Amniotic epithelial cell (primary cell): ENCODE measurements at regions not wholly inside any gene's neighbourhood (a gene's known extent, or its start where the extent isn't known, plus 50 kb on each side); places are given as distances from the start of the nearest gene placed in this dataset.
"Not testable (repeated sequence)": the region's sequence is repeated elsewhere in the genome, so short reads cannot be mapped to it uniquely, and the experiment has no call there.

Source experiments
- DNase-seq: peaks from one replicate; pipeline ENCODE4 v3.0.0-alpha.2; 2010; ENCODE audit warnings: low read depth

- DNase-seq: no peak
Observed at GRCh38 chr4:27121830-27122229, 261.2 kb downstream of the STIM2 start.

DNA sequence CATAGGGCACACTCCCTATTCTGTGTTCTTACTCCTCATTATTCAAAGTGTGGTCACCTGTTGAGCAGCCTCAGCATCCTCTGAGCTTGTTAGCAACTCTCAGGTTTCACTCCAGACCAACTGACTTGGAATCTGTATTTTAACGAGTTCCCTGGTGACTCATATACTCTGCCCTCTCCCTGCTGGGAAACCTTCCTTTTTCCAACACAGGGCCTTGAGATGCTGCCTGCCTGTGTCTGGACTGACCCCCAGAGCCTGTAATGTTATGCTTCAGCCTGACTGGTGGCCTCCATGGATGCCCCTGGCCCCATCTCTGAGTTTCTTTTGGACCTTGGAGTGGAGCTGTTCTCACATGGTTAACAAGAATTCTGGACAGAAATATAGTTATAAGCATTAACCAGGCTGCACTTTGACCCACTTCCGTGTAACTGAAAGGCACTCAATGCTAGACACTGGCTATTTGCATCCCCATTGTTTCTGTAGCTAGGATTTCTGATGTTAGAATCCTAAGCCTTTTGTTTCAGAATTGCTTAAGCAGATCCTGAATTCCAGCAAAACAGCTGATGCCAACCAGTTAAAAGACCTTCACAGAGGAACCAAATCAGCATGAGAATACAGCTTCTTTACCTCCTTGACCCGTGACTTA, 262.6 kb downstream of the STIM2 start:
- no peak for DNase-seq

- no peak for DNase-seq
Observed at GRCh38 chr4:27123769-27124124, 263.1 kb downstream of the STIM2 start.

- DNase-seq: not testable (repeated sequence)
Observed at GRCh38 chr4:27126895-27127294, 266.3 kb downstream of the STIM2 start.

GRCh38 chr4:27128443-27128842, 267.8 kb downstream of the STIM2 start:
- DNase-seq: no peak

DNA sequence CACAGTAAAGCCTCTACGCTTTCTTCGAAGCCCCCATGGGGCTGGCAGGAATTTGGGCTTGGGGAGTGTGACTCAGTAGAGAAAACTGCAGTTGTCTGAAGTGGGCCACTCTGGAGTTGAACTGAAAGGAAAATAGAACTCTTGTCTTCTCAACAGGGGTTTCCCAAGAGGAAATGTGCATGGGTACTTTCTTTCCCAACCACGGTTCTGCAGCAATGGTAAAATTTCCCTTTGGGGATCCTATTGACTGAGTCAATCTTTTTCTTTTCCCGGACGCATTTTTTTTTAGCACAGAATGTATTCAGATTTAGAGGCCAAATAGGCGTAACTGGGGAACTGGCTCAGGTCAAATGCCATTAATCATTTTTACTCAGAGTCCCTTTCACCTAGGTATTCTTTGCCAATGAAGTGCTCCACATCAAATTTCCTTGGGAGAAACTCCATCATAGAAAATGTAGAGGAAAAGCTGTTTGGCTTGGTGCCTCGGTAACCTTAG, 269.3 kb downstream of the STIM2 start:
- DNase-seq: no peak

- no peak for DNase-seq
Observed at GRCh38 chr4:27132497-27132896, 271.9 kb downstream of the STIM2 start.

GRCh38 chr4:27140486-27140885, 279.8 kb downstream of the STIM2 start:
- DNase-seq: no peak

- no peak for DNase-seq
Observed at GRCh38 chr4:27141530-27141929, 280.9 kb downstream of the STIM2 start.

GRCh38 chr4:27142841-27143240, 282.2 kb downstream of the STIM2 start:
- no peak for DNase-seq

DNA sequence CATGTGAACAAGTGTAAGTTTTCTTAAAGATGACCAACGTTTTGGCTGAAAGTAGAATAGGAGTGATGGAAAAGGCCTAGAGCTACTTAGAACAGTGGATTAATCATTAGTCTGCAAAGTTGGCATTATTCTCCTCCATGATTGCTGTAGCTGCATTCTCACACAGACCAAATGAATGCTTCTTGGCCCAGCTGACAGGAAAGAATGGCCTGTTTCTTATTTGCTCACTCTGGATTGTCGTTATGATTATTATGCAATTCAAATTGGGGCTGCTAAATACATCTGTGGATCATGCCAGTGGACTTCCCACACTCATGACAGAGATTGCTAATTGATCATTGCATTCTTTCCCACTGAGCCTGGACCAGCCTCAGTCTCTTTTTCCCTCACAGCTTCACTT, 285.0 kb downstream of the STIM2 start:
- DNase-seq: no peak

GRCh38 chr4:27148211-27148895, 287.7 kb downstream of the STIM2 start:
- no peak for DNase-seq

- no peak for DNase-seq
Observed at GRCh38 chr4:27149541-27150212, 289.0 kb downstream of the STIM2 start.

DNA sequence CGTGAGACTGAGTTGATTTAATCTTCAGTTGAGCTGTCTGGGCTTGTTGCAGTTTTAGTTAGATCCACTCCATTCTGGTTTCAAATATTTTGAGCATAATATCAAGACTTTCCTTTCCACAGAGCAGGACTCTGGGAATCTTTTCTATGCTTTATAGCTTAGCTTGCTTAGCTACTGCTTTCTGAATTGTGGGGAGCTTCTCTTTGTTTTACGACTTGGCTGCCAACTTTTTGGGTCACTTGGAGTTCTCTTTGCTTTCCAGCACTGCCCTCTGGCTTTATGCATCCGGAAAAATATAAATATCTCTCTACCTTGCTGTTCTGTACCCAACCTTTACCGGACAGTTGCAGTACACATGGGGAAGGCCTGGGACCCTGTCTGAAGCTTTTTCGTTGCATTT, 292.1 kb downstream of the STIM2 start:
- DNase-seq: no peak

DNA sequence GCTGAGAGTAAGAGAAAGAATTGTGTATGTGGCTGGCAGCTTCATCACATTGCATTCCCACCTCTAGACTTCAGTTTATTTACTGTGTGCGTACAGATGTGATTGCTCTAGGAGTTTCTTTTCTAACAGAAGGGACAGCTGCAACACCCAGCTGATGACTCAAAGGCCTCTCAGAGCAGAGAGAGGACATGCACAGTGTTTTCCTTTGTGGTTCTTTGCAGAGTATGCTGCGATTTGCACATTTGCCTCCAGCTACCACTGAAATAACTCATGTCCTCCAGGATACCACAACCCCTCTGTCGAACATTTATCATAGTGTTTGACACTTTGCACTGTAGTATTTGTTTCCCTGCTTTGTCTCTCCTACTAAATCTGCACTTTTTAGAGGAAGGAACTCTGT, 294.1 kb downstream of the STIM2 start:
- DNase-seq: no peak

DNA sequence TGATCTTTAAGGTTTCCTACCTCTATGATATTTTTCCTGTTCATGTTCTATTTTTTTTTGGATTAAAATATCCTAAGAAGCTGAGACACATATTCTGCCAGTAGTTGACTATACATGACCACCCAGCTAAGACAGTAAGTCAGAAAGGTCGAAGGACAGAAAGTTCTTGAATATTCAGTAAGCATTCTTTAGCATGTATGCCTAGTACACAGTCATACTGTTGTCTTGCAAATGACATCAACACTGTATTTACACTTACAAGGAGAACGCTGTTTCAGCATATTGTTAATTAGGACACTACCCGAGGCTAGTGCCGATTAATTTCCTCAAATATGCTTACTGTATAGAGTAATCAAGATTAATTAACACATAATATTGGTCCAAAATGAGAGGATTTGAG, 300.6 kb downstream of the STIM2 start:
- DNase-seq: no peak

DNA sequence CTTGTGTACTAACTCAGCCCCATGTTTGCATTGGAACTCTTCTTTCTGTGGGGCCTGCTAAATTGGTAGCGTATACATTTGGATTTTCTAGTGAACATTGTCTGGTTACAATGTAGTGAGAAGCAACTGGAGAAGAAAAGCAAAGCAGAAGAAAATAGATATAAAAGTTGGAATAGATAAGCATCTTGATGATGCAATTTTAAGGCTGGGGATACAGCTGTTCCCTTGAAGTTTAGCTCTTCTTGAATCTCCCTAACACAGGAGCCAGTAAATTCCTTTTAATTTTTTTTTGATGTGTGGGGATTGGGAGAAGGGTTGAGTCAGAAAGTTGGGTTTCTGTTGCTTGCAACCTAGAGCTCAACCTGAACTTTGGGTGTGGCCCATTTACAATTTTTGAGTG, 308.1 kb downstream of the STIM2 start:
- DNase-seq: no peak

- DNase-seq: no peak
Observed at GRCh38 chr4:27173280-27173679, 312.6 kb downstream of the STIM2 start.

- DNase-seq: no peak
Observed at GRCh38 chr4:27176400-27176799, 315.8 kb downstream of the STIM2 start.

DNA sequence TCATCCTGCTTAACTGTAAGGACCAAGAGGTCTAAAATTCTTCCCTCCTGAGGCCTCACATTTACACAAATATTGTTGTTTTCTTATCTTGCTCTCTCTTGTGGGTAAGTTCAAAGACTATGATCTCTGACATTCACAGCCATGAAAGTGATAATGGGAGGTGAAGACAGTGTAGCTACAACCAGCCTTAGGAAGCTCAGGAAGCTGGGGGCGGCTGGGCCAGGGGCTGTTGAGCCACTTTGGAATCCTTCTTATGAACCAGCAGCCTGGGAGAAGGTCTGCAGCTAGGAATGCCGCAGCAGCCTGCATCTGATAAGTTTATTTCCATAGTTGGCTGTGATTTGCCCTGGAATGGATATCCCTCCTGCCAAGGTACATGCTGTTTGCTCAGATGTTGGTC, 316.2 kb downstream of the STIM2 start:
- no peak for DNase-seq

DNA sequence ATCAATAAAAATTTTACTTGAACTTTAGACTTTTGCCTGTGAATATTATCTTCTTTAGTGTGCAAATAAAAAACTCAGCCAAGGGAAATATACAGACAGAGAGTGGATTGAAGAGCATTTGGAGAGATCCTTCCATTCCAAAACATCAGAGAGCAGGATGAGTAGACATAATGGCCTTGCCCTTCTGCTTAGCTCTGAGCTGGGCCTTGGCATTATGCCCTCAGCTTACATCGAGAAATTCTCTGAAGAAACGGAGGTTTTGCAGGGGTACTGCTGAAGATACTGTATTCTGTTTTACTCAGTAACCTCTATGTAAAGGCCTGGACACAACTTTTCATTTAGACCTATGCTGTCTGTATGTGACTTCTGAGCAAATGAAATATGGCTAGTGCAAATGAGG, 317.4 kb downstream of the STIM2 start:
- DNase-seq: no peak

DNA sequence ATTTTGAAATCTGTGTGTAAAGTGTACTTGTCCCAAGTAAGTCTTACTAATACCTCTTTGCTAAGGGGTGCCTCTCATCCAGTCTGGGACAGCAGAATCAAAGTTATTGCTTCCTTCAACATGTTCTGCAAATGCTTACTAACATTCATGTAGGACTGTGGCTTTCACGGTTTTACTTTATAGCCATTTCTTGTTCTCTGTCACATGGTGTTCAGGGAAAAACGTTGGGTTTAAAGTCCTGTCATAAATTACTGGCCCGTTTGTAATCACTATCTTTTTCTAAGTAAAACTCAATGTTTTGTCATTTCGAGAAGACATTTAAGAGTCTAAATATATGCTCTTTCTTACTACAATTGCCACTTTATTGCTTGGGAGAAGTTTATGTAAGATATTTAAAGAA, 321.1 kb downstream of the STIM2 start:
- no peak for DNase-seq

DNA sequence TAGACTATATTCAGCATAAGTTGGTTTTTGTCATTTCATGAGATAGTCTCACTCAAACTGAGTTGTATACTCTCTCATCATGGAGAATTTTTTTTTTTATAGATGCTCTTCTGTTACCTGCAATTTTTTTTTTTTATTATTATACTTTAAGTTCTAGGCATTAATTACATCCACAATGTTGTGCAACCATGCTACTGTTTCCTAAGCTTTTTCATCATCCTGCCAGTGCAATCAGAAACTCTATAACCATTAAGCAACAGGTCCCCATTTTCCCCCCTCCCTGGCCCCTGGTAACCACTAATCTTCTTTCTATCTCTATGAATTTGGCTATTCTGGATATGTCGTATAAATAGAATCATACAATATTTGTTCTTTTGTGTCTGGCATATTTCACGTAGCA, 321.6 kb downstream of the STIM2 start:
- no peak for DNase-seq
